Stimulated activated naive B cell treated with anti-CD40 and anti-IgM and Interleukin-4, amounts not matched to agents 10 μg/mL and 1 μg/mL and 100 μg/mL, for 72 hours (primary cell): ENCODE measurements at regions not wholly inside any gene's neighbourhood (a gene's known extent, or its start where the extent isn't known, plus 50 kb on each side); places are given as distances from the start of the nearest gene placed in this dataset.
A peak's percentile ranks its signal among the peaks of the same experiment; 100 is the strongest.

Experiments
- ATAC-seq, 2 donors: fragments of 150-1000 bp; cut with Tn5 transposase; replicated peaks; 2 replicates each; pipeline ENCODE4 v1.10.0; 2021; ENCODE audit warnings: moderate library complexity in 1 of 2
- DNase-seq: peaks from one replicate; pipeline ENCODE4 v3.0.0; 2021
- H3K27ac Mint-ChIP-seq: one replicate; pipeline ENCODE4 v1.8.0; 2022; ENCODE audit warnings: mild to moderate bottlenecking, mixed read lengths
- H3K27me3 Mint-ChIP-seq, 2 donors: one replicate each; pipeline ENCODE4 v1.8.0; 2022; ENCODE audit warnings: mixed read lengths in 2 of 2
- H3K36me3 Mint-ChIP-seq, 2 donors: one replicate each; pipeline ENCODE4 v1.8.0; 2022; ENCODE audit warnings: mixed read lengths in 2 of 2, mild to moderate bottlenecking in 1 of 2
- H3K4me1 Mint-ChIP-seq, 2 donors: one replicate each; pipeline ENCODE4 v1.8.0; 2022; ENCODE audit warnings: mixed read lengths in 2 of 2, mild to moderate bottlenecking in 1 of 2
- H3K4me3 Mint-ChIP-seq, 2 donors: one replicate each; pipeline ENCODE4 v1.8.0; 2022; ENCODE audit warnings: mild to moderate bottlenecking in 2 of 2, mixed read lengths in 2 of 2, moderate library complexity in 1 of 2
- H3K9me3 Mint-ChIP-seq, 2 donors: one replicate each; pipeline ENCODE4 v1.8.0; 2022; ENCODE audit warnings: mixed read lengths in 2 of 2, mild to moderate bottlenecking in 1 of 2

GRCh38 chr12:93137656-93138612 lies 208.8 kb upstream of the EEA1 start:
- Mint-ChIP-seq H3K36me3 (peaks cover 2 to 10% of the 10 kb centered on the region in 2 donors), H3K4me3 (peak overlapping the region in 1 of 2 donors; percentile 8), H3K9me3 (peaks cover 3 to 4% of the 10 kb centered on the region in 2 donors), H3K27me3 (no peaks in the 10 kb centered on the region), H3K4me1 (peaks cover 44 to 58% of the 10 kb centered on the region in 2 donors), H3K27ac (peak overlapping the region; percentile 94)
- peak; percentile 57 to 65 for ATAC-seq
- DNase-seq = no peak

- DNase-seq (peak; percentile 16), ATAC-seq (peak; percentile 94 to 95)
- H3K4me1 Mint-ChIP-seq = peaks cover 42 to 58% of the 10 kb centered on the region in 2 donors
- H3K27me3 Mint-ChIP-seq = no peaks in the 10 kb centered on the region
- H3K9me3 Mint-ChIP-seq = peaks cover 3 to 4% of the 10 kb centered on the region in 2 donors
- peaks cover 2 to 10% of the 10 kb centered on the region in 2 donors for H3K36me3 Mint-ChIP-seq
- peak overlapping the region; percentile 94 for H3K27ac Mint-ChIP-seq
- H3K4me3 Mint-ChIP-seq = peak overlapping the region; percentile 69 to 75
Measured at GRCh38 chr12:93139028-93139665, 210.1 kb upstream of the EEA1 start.

GRCh38 chr12:93140325-93140724 lies 211.2 kb upstream of the EEA1 start:
- H3K27ac Mint-ChIP-seq = no peak overlapping the region
- H3K36me3 Mint-ChIP-seq = peaks cover 2 to 10% of the 10 kb centered on the region in 2 donors

GRCh38 chr12:93140801-93141200 lies 211.7 kb upstream of the EEA1 start:
- peaks cover 2 to 4% of the 10 kb centered on the region in 2 donors for H3K9me3 Mint-ChIP-seq
- H3K27me3 Mint-ChIP-seq = no peaks in the 10 kb centered on the region
- H3K27ac Mint-ChIP-seq = no peak overlapping the region
- peaks cover 2 to 10% of the 10 kb centered on the region in 2 donors for H3K36me3 Mint-ChIP-seq
- ATAC-seq = no peak
- H3K4me1 Mint-ChIP-seq = peaks cover 36 to 43% of the 10 kb centered on the region in 2 donors
- H3K4me3 Mint-ChIP-seq = no peak overlapping the region
- no peak for DNase-seq

More at GRCh38 chr12:93140325-93140724, 211.2 kb upstream of the EEA1 start:
- Mint-ChIP-seq H3K4me1 (peaks cover 37 to 47% of the 10 kb centered on the region in 2 donors), H3K27me3 (no peaks in the 10 kb centered on the region), H3K4me3 (no peak overlapping the region), H3K9me3 (peaks cover 2 to 4% of the 10 kb centered on the region in 2 donors)
- DNase-seq (no peak), ATAC-seq (no peak)

- peaks cover 2 to 4% of the 10 kb centered on the region in 2 donors for H3K9me3 Mint-ChIP-seq
- ATAC-seq = no peak
Measured at GRCh38 chr12:93142881-93143280, 213.8 kb upstream of the EEA1 start.

DNA sequence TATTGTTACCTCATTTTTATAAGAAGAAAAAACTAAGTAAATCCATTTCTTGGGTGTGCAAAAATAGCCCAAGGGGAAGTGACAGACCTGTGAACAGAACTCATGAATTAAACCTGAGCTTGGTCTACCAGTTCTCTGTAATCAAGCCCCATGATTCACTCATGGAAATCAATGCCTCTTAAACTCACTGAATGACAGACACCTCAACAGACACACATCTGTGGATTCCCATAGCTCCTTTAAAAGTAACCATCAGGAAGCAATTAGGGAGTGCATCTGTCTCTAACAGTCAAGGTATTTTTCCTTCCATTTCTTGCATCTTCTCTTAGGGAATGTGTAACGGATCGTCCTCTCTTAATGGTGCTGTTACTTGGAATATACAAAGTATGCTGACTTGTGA lies 215.0 kb upstream of the EEA1 start:
- DNase-seq (no peak), ATAC-seq (no peak)
- H3K9me3 Mint-ChIP-seq = peaks cover 2 to 4% of the 10 kb centered on the region in 2 donors
- H3K4me1 Mint-ChIP-seq = peaks cover 17 to 21% of the 10 kb centered on the region in 2 donors
- H3K27me3 Mint-ChIP-seq = no peaks in the 10 kb centered on the region
- H3K27ac Mint-ChIP-seq = no peak overlapping the region
- no peak overlapping the region for H3K4me3 Mint-ChIP-seq
- H3K36me3 Mint-ChIP-seq = peaks cover 4 to 7% of the 10 kb centered on the region in 2 donors

More at GRCh38 chr12:93142881-93143280, 213.8 kb upstream of the EEA1 start:
- H3K27ac Mint-ChIP-seq = no peak overlapping the region
- no peak for DNase-seq
- H3K36me3 Mint-ChIP-seq = peaks cover 2 to 7% of the 10 kb centered on the region in 2 donors
- no peaks in the 10 kb centered on the region for H3K27me3 Mint-ChIP-seq
- peaks cover 22 to 29% of the 10 kb centered on the region in 2 donors for H3K4me1 Mint-ChIP-seq
- no peak overlapping the region for H3K4me3 Mint-ChIP-seq

DNA sequence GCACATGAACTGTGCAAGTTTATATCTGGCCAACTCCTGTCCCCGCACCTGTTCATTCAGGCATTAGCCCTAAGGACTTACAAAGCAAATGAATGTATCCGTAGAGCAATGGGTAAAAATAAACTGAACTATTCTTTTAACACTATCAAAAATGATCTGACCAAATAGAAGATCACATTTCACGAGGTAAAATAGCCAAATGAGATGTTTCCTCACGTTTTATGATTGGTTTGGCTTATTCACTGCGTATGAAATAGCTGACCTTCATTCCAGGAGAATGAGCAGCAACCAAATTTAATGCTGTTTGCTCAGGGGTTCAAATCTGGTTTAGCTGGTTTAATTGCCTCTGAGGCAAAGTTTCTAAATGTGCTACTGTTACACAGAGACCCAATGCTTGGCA lies 216.0 kb upstream of the EEA1 start:
- H3K27me3 Mint-ChIP-seq = no peaks in the 10 kb centered on the region
- ATAC-seq (no peak), DNase-seq (no peak)
- H3K36me3 Mint-ChIP-seq = peaks cover 4 to 7% of the 10 kb centered on the region in 2 donors
- H3K27ac Mint-ChIP-seq = no peak overlapping the region
- peaks cover 2 to 4% of the 10 kb centered on the region in 2 donors for H3K9me3 Mint-ChIP-seq
- H3K4me1 Mint-ChIP-seq = peaks cover 8 to 13% of the 10 kb centered on the region in 2 donors
- no peak overlapping the region for H3K4me3 Mint-ChIP-seq

DNA sequence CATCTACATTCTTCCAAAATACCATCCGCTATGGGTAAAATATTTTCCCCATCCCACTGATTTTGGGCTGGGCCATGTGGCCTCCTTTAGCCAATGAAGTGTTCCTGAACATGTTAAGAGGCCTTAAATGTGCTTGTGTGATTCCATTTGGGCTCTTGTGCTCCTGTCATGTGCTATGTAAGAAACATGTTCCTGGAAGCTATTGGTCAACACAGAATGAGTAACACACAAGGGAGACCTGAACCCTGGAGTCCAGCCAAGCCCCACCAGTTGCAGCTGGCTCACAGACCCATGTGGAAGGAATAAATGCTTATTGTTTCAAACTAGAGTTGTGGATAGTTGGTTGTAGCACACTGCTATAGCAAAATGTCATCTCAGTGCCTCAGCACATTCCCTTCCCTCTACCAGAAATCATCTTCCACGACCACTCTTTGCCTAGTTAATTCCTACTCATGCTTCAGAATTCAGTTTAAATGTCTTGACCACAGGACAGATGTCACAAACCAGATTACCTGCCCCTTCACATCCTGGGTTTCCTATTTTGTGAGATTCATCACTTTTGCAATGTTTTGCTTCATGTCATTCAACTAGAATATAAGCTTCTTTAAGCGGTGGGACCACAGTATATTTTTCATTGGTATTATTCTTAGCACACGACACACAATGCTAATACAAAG lies 217.3 kb upstream of the EEA1 start:
- Mint-ChIP-seq H3K9me3 (peaks cover 0 to 4% of the 10 kb centered on the region in 2 donors), H3K4me3 (no peak overlapping the region), H3K4me1 (peaks cover 8 to 12% of the 10 kb centered on the region in 2 donors), H3K36me3 (peaks cover 2 to 4% of the 10 kb centered on the region in 2 donors), H3K27me3 (no peaks in the 10 kb centered on the region), H3K27ac (no peak overlapping the region)
- DNase-seq (no peak), ATAC-seq (no peak)

DNA sequence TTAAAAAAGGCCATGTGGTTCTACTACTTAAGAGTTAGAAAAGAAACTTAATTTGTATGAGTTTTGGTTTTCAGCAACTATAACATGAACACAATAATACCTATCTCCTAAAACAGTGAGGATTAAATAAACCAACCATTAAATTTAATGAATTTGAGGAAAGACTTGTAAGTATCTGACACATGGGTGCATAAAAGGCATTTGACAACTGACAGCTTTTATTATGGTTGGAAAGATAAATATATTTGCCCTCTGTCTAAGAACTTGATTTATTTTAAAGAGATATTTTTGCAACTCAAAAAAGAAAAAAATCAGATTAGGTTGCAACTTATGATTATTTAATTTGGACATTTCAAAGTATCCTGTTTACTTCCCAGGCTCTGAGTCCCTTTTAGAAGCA lies 217.9 kb upstream of the EEA1 start:
- H3K4me3 Mint-ChIP-seq = no peak overlapping the region
- H3K27ac Mint-ChIP-seq = no peak overlapping the region
- DNase-seq (no peak), ATAC-seq (no peak)
- peaks cover 0 to 3% of the 10 kb centered on the region in 2 donors for H3K9me3 Mint-ChIP-seq
- peaks cover 2 to 3% of the 10 kb centered on the region in 2 donors for H3K36me3 Mint-ChIP-seq
- peaks cover 8 to 12% of the 10 kb centered on the region in 2 donors for H3K4me1 Mint-ChIP-seq
- H3K27me3 Mint-ChIP-seq = no peaks in the 10 kb centered on the region

DNA sequence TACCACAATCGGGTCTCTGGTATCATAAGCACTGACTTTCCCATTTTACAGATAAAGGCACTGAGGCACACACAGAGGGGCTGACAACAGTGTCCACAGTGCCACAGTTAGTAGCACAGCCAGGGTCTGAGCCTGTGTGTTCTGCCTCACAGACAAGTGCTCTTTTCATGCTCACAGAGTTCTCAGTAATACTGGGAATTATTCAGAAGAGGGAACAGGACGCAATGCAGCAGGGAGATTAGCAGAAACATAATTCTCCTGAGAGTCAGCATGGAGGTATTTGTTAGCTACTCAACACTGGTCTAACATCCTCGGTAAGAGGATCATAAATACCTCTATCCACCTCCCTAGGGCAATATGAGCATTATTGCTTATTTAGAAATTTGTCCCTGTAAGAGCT lies 219.3 kb upstream of the EEA1 start:
- no peak overlapping the region for H3K27ac Mint-ChIP-seq
- no peak overlapping the region for H3K4me3 Mint-ChIP-seq
- peaks cover 0 to 2% of the 10 kb centered on the region in 2 donors for H3K36me3 Mint-ChIP-seq

GRCh38 chr12:93149229-93149628 lies 220.1 kb upstream of the EEA1 start:
- peaks cover 7 to 12% of the 10 kb centered on the region in 2 donors for H3K4me1 Mint-ChIP-seq
- no peak for ATAC-seq
- DNase-seq = no peak
- no peak overlapping the region for H3K27ac Mint-ChIP-seq
- no peak overlapping the region for H3K4me3 Mint-ChIP-seq
- peaks cover 0 to 2% of the 10 kb centered on the region in 2 donors for H3K36me3 Mint-ChIP-seq
- H3K27me3 Mint-ChIP-seq = no peaks in the 10 kb centered on the region
- peaks cover 0 to under 1% of the 10 kb centered on the region in 2 donors for H3K9me3 Mint-ChIP-seq

More for the DNA sequence above, 219.3 kb upstream of the EEA1 start:
- ATAC-seq (no peak), DNase-seq (no peak)
- H3K27me3 Mint-ChIP-seq = no peaks in the 10 kb centered on the region
- no peaks in the 10 kb centered on the region for H3K9me3 Mint-ChIP-seq
- peaks cover 8 to 12% of the 10 kb centered on the region in 2 donors for H3K4me1 Mint-ChIP-seq

DNA sequence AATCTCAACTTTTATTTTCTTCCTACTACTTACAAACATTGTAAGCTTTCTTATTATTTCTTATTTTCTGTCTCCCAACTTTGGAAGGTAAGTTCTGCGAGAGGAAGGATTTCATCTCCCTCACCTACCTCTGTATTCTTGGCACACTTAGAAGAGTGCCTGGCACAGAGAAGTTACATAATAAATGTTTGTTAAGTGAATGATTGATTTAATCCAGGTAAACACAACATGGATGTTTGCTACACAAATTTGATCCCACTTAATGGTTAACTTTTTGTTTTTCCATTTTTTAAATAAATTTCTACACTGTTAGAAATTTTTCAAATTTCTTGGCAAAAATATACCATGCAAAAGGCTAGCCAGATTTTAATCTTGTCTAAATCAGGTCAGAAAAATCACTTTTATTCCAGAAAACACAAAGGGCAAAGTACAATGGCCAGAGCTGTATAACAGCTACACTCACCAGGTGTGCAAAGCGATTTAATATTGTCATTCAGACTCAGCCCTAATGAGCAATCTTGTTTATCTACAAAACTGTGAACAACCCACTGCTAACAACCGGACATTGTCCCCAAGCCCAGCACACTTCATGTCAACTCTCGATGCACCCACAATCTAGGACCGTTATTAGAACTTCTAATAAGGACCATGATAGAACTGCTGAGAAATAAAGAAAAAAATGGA lies 222.1 kb upstream of the EEA1 start:
- no peak for ATAC-seq
- peaks cover 10 to 12% of the 10 kb centered on the region in 2 donors for H3K4me1 Mint-ChIP-seq
- DNase-seq = no peak
- H3K36me3 Mint-ChIP-seq = peaks cover 0 to 5% of the 10 kb centered on the region in 2 donors
- H3K27ac Mint-ChIP-seq = no peak overlapping the region
- H3K9me3 Mint-ChIP-seq = peaks cover 4% of the 10 kb centered on the region in 2 donors
- no peak overlapping the region for H3K4me3 Mint-ChIP-seq
- no peaks in the 10 kb centered on the region for H3K27me3 Mint-ChIP-seq

GRCh38 chr12:93152617-93153016 lies 223.5 kb upstream of the EEA1 start:
- DNase-seq (no peak), ATAC-seq (no peak)
- peaks cover 6 to 11% of the 10 kb centered on the region in 2 donors for H3K4me1 Mint-ChIP-seq
- H3K36me3 Mint-ChIP-seq = peaks cover 3 to 5% of the 10 kb centered on the region in 2 donors
- peak overlapping the region; percentile 7 for H3K27ac Mint-ChIP-seq
- H3K4me3 Mint-ChIP-seq = no peak overlapping the region
- no peaks in the 10 kb centered on the region for H3K27me3 Mint-ChIP-seq
- H3K9me3 Mint-ChIP-seq = peaks cover 4 to 9% of the 10 kb centered on the region in 2 donors
